Omental fat pad (tissue), 3 donors: ENCODE measurements at regions not wholly inside any gene's neighbourhood (a gene's known extent, or its start where the extent isn't known, plus 50 kb on each side); places are given as distances from the start of the nearest gene placed in this dataset.

ENCODE experiments used
- ATAC-seq: fragments of 150-250 bp; one replicate; pipeline ENCODE4 v1.9.1; 2016; ENCODE audit warnings: mild to moderate bottlenecking, moderate library complexity; ENCODE audit not compliant: low FRiP score
- DNase-seq: peaks from one replicate; pipeline ENCODE4 v3.0.0-alpha.2; 2019; ENCODE audit warnings: low spot score
- CTCF ChIP-seq, 3 donors: fragments of 450-650 bp; IDR thresholded peaks; one replicate each; pipeline ENCODE4 v1.5.1; 2016 to 2017; ENCODE audit warnings: antibody characterized with exemption in 3 of 3, mild to moderate bottlenecking in 3 of 3, moderate library complexity in 2 of 3

GRCh38 chr9:7366121-7366520 lies 433.5 kb downstream of the DMAC1 start:
- TF ChIP-seq CTCF (IDR thresholded peaks at IDR 0.05): no peak
- DNase-seq (no peak), ATAC-seq (no peak)

- no peak for TF ChIP-seq CTCF (IDR thresholded peaks at IDR 0.05)
- no peak for DNase-seq
- no peak for ATAC-seq
Observed at GRCh38 chr9:7363777-7364477, 435.7 kb downstream of the DMAC1 start.

DNA sequence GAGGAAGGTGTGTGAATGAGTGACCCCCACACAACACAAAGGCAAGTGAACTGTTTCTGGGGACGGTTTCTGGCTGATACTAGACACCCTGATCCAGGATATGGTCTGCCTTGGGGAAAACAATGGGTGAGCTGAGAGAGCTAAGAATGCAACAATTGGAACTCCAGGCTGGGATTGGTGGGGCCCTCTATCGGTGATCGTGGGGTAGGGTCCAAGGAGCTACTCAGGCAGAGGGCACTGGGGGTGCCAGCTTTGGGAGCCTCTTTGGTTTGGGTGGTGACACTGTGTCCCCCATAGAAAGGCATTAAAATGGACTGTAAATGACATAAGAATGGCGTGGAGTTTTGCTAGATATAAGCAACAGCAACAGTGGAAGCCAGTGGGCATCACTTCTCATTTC lies 439.1 kb downstream of the DMAC1 start:
- no peak for ATAC-seq
- no peak for DNase-seq
- TF ChIP-seq CTCF (IDR thresholded peaks at IDR 0.05): no peak

DNA sequence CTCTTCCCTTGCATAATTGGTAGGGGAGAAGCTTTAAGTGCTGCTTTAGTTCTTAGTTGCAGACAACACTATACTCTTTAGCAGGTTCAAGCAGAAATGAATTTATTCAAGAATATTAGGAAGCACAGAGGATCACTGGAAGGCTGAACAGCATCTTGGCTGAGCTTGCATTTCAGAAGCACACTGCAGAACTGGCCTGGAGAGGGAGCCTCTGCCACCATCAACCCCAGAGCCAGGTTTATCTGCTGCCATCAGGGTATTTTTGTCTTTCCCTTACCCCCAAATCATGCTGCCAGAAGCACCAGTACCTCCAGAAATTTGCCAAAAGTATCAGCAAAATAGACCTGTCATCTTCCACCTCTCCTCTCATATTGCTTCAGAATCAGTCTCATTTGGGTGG lies 440.7 kb downstream of the DMAC1 start:
- ATAC-seq (no peak), DNase-seq (no peak)
- TF ChIP-seq CTCF (IDR thresholded peaks at IDR 0.05): no peak

GRCh38 chr9:7354704-7355103 lies 444.9 kb downstream of the DMAC1 start:
- DNase-seq (no peak), ATAC-seq (no peak)
- TF ChIP-seq CTCF (IDR thresholded peaks at IDR 0.05): no peak

GRCh38 chr9:7348692-7349091 lies 450.9 kb downstream of the DMAC1 start:
- no peak for TF ChIP-seq CTCF (IDR thresholded peaks at IDR 0.05)
- no peak for DNase-seq
- no peak for ATAC-seq

DNA sequence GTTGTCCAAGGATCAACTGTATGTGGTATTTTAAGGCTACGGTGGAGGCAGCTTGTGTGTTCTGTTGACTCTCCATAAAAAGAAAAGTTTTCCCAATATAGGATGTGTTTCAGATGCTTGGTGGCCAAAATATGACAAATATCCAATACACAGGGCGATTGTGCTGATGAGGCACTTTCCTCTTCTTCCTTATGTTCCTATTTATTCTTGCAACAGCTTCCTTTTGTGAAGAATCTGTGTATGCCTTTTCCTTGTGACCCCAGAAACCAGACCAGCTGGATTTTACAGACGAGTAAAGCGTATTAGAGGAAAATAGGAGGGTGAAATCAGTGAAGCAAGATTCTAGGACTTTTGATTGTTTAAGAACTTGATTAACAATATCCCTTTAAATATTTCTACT lies 452.0 kb downstream of the DMAC1 start:
- TF ChIP-seq CTCF (IDR thresholded peaks at IDR 0.05): no peak
- no peak for DNase-seq
- no peak for ATAC-seq
